Ascending aorta (tissue), 2 donors: ENCODE measurements at regions not wholly inside any gene's neighbourhood (a gene's known extent, or its start where the extent isn't known, plus 50 kb on each side); places are given as distances from the start of the nearest gene placed in this dataset.

Experiments used
- DNase-seq, 2 donors: peaks; one replicate each; pipeline ENCODE4 v3.0.0-alpha.2; 2019; ENCODE audit warnings: low spot score in 2 of 2
- H3K27ac ChIP-seq, 2 donors: fragments of 200-600 bp; sonication (generic); one replicate each; pipeline ENCODE4 v1.5.1; 2016 to 2017; ENCODE audit warnings: mild to moderate bottlenecking in 1 of 2
- H3K27me3 ChIP-seq: fragments of 200-600 bp; sonication (generic); one replicate; pipeline ENCODE4 v1.5.1; 2017
- H3K36me3 ChIP-seq, 2 donors: fragments of 200-600 bp; sonication (generic); one replicate each; pipeline ENCODE4 v1.5.1; 2016
- H3K4me1 ChIP-seq, 2 donors: fragments of 200-600 bp; sonication (generic); one replicate each; pipeline ENCODE4 v1.5.1; 2016 to 2017; ENCODE audit warnings: mild to moderate bottlenecking in 1 of 2
- H3K4me3 ChIP-seq, 2 donors: fragments of 200-600 bp; sonication (generic); one replicate each; pipeline ENCODE4 v1.5.1; 2016 to 2017; ENCODE audit warnings: mild to moderate bottlenecking in 1 of 2
- H3K9me3 ChIP-seq, 2 donors: fragments of 200-600 bp; sonication (generic); one replicate each; pipeline ENCODE4 v1.5.1; 2016
- CTCF ChIP-seq, 3 experiments: fragments of 200-600 bp in 2 of 3; fragments of 450-650 bp in 1 of 3; sonication (generic) in 2 of 3; IDR thresholded peaks; one replicate each; pipeline ENCODE4 v1.5.1; 2016 to 2019; ENCODE audit warnings: antibody characterized with exemption in 3 of 3, mild to moderate bottlenecking in 1 of 3, moderate library complexity in 1 of 3
- intact Hi-C: fragments of 100-400 bp; cut with DNase I; formaldehyde crosslinking; loops from one replicate; pipeline ENCODE4 v1.15.1; 2023

DNA sequence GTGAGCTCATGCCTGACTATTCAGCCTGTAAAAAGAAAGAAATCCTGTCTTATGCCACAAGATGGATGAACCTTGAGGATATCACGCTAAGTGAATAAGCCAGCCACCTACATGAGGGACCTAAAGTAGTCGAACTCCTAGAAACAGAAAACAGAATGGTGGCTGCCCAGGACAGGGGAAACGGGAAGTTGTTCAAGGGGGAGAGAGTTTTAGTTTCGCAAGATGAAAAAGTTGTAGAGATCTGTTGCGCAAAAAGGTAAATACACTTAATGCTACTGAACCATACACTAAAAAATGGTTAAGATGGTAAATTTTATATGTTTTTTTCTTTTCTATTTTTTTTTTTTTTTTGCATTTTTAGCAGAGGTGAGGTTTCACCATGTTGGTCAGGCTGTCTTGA, 74.1 kb upstream of the RALY start:
- Histone ChIP-seq H3K27ac (no peak overlapping the region), H3K36me3 (no peaks in the 10 kb centered on the region)
- intact Hi-C loops = no loop called here

GRCh38 chr20:33922224-33922623, 71.5 kb upstream of the RALY start:
- DNase-seq = no peak
- TF ChIP-seq CTCF (IDR thresholded peaks at IDR 0.05) = no peak

More for the DNA sequence above, 74.1 kb upstream of the RALY start:
- no peaks in the 10 kb centered on the region for H3K4me1 ChIP-seq
- no peak for TF ChIP-seq CTCF (IDR thresholded peaks at IDR 0.05)
- no peak for DNase-seq
- no peak overlapping the region for H3K4me3 ChIP-seq
- no peaks in the 10 kb centered on the region for H3K9me3 ChIP-seq
- H3K27me3 ChIP-seq = no peaks in the 10 kb centered on the region

GRCh38 chr20:33923740-33924139, 70.0 kb upstream of the RALY start:
- Histone ChIP-seq H3K27me3 (no peaks in the 10 kb centered on the region), H3K9me3 (no peaks in the 10 kb centered on the region), H3K4me1 (no peaks in the 10 kb centered on the region), H3K4me3 (no peak overlapping the region), H3K36me3 (no peaks in the 10 kb centered on the region), H3K27ac (no peak overlapping the region)
- no peak for DNase-seq
- no peak for TF ChIP-seq CTCF (IDR thresholded peaks at IDR 0.05)
- intact Hi-C loops = no loop called here

More at GRCh38 chr20:33922224-33922623, 71.5 kb upstream of the RALY start:
- intact Hi-C loops = no loop called here
- Histone ChIP-seq H3K9me3 (no peaks in the 10 kb centered on the region), H3K36me3 (no peaks in the 10 kb centered on the region), H3K4me3 (no peak overlapping the region), H3K4me1 (no peaks in the 10 kb centered on the region), H3K27ac (no peak overlapping the region), H3K27me3 (no peaks in the 10 kb centered on the region)

GRCh38 chr20:33925867-33926266, 67.8 kb upstream of the RALY start:
- no peak for DNase-seq
- Histone ChIP-seq H3K9me3 (no peaks in the 10 kb centered on the region), H3K27ac (no peak overlapping the region), H3K4me3 (no peak overlapping the region), H3K4me1 (no peaks in the 10 kb centered on the region), H3K27me3 (no peaks in the 10 kb centered on the region), H3K36me3 (no peaks in the 10 kb centered on the region)
- TF ChIP-seq CTCF (IDR thresholded peaks at IDR 0.05) = no peak
- intact Hi-C loops = no loop called here

GRCh38 chr20:33926425-33926824, 67.3 kb upstream of the RALY start:
- no peaks in the 10 kb centered on the region for H3K4me1 ChIP-seq
- H3K4me3 ChIP-seq = no peak overlapping the region
- no peak overlapping the region for H3K27ac ChIP-seq
- H3K9me3 ChIP-seq = no peaks in the 10 kb centered on the region
- no peaks in the 10 kb centered on the region for H3K27me3 ChIP-seq
- TF ChIP-seq CTCF (IDR thresholded peaks at IDR 0.05) = no peak
- DNase-seq = no peak
- no peaks in the 10 kb centered on the region for H3K36me3 ChIP-seq
- intact Hi-C loops = no loop called here

GRCh38 chr20:33927724-33928123, 66.0 kb upstream of the RALY start:
- H3K27me3 ChIP-seq = no peaks in the 10 kb centered on the region
- intact Hi-C loops = no loop called here
- no peak for TF ChIP-seq CTCF (IDR thresholded peaks at IDR 0.05)
- H3K27ac ChIP-seq = no peak overlapping the region
- no peak for DNase-seq
- H3K4me1 ChIP-seq = no peaks in the 10 kb centered on the region
- H3K4me3 ChIP-seq = no peak overlapping the region
- H3K36me3 ChIP-seq = no peaks in the 10 kb centered on the region
- H3K9me3 ChIP-seq = no peaks in the 10 kb centered on the region
